ENCODE measurements at regions not wholly inside any gene's neighbourhood (a gene's known extent, or its start where the extent isn't known, plus 50 kb on each side); places are given as distances from the start of the nearest gene placed in this dataset.

DNA sequence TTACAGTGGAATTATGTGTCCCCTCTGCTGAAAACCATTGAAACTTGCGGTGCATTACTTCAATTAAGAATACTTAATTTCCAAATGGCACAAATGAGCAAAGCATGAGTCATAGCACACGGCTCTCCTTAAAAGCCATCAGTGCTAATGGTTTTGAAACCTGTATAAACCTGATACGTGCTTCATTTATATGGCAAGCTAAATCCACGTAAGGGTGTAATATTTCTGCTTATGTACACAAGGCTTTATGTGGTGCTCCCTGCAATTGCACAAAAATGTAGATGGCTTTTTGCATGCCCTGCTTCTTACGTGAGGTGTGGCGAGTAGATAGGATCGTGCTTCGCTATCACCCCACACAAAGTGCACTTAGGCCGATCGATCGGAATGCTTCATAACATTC lies 840.9 kb downstream of the GALR1 start:
- TF ChIP-seq, protein P1, sequence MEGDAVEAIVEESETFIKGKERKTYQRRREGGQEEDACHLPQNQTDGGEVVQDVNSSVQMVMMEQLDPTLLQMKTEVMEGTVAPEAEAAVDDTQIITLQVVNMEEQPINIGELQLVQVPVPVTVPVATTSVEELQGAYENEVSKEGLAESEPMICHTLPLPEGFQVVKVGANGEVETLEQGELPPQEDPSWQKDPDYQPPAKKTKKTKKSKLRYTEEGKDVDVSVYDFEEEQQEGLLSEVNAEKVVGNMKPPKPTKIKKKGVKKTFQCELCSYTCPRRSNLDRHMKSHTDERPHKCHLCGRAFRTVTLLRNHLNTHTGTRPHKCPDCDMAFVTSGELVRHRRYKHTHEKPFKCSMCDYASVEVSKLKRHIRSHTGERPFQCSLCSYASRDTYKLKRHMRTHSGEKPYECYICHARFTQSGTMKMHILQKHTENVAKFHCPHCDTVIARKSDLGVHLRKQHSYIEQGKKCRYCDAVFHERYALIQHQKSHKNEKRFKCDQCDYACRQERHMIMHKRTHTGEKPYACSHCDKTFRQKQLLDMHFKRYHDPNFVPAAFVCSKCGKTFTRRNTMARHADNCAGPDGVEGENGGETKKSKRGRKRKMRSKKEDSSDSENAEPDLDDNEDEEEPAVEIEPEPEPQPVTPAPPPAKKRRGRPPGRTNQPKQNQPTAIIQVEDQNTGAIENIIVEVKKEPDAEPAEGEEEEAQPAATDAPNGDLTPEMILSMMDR (IDR thresholded peaks at IDR 0.05; ENCODE audit: low read depth, low read length): no peak
- TF ChIP-seq POLR2A (IDR thresholded peaks at IDR 0.05; ENCODE audit: extremely low read depth, insufficient read length) (no peak), MYC (IDR thresholded peaks at IDR 0.05; ENCODE audit: low read depth, low read length) (no peak)
